Right forelimb (tissue), 1 donor: ENCODE measurements at regions not wholly inside any gene's neighbourhood (a gene's known extent, or its start where the extent isn't known, plus 50 kb on each side); places are given as distances from the start of the nearest gene placed in this dataset.

Experiments
- DNase-seq: peaks from one replicate; pipeline ENCODE4 v3.0.0-alpha.2; 2018

DNA sequence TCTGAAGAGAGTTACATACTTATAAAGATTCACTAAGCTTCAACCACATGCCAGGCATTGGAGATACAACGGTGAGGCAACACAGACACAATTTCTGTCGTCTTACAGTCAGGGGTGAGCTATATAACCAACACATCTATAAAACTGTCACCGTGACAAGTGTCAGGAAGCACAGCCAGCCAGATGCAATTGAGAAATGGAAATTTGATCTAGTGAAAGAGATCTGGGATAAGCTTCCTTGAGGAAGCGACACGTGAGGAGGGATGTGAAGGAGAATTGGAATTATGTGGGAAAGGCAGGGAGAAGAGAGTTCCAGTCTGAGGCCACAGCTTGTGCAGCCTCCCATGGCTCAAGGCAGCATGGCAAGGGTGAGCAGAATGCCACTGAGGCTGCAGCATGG, 50.9 kb upstream of the ZNF354B start:
- DNase-seq: no peak

GRCh38 chr5:178801021-178801420, 58.7 kb upstream of the ZNF354B start:
- DNase-seq: no peak

DNA sequence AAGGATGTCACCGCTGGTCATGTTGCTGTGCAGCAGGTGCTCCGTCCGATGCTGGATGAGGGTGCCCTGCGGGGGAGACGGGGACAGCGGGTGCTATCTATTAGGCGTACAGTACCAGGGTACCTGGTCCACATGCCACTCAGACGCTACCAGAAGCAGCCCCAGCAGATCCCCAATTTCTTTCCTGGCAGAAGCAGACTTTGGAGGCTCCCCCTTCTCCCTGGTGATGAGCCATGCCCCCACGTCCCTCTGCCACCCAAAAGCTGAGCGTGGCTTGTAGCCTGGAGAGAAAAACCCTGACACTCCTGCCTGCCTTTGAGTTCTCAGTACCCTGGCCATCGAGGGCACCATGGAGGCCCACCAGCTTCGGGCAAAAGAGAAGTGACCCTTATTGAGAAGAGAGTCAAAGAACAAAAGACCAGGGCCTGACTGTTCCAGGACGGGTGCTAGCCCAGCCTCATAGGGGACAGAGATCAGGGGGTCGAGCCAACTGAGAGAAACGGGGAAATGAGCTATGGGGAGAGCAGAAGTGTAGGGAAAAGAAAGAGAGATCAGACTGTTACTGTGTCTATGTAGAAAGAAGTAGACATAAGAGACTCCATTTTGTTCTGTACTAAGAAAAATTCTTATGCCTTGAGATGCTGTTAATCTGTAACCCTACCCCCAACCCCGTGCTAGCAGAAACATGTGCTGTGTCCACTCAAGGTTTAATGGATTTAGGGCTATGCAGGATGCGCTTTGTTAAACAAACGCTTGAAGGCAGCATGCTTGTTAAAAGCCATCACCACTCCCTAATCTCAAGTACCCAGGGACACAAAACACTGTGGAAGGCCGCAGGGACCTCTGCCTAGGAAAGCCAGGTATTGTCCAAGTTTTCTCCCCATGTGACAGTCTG, 62.0 kb upstream of the ZNF354B start:
- DNase-seq: no peak

- DNase-seq: no peak
These were observed 62.6 kb upstream of the ZNF354B start for GRCh38 chr5:178797101-178797521.

DNA sequence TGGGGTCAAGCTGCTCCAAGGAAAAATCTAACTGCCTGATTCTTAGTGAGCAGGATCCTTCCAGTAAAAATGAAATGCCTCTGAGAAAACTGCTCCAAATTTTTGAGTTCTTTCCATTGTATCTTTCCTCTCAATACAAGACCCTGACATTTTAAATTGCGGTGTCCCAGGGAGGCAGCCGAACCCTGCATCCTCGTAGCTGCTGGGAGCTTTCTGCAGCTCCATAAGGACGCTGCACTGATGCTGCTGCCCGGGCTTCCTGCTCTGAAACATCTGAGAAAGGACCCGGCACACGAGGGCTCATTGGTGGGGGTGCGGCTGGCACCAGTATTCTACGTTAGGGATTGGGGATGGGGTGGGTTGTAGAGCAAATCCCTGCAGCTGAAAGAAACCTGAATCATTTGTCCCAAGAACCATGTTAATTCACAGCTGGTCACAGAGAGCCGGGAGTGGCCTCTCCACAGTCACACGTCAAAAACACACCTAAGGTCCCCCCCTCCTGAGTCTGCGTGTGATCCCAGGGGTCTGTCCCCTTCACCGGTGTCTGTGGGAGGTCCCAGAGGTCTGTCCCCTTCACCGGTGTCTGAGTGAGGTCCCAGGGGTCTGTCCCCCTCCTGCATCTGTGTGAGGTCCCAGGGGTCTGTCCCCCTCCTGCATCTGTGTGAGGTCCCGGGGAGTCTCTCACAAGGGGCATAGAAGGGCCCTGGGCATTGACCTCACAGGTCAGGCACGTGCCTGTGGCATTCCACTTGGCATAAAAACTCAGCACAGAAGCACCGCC, 63.4 kb upstream of the ZNF354B start:
- no peak for DNase-seq

GRCh38 chr5:178794433-178794832, 64.0 kb upstream of the ZNF354A start:
- no peak for DNase-seq

- no peak for DNase-seq
These were observed 63.2 kb upstream of the ZNF354A start for GRCh38 chr5:178793696-178794095.

GRCh38 chr5:178793151-178793550, 62.7 kb upstream of the ZNF354A start:
- DNase-seq: peak; percentile 55

- no peak for DNase-seq
These were observed 61.5 kb upstream of the ZNF354A start for GRCh38 chr5:178791976-178792375.

DNA sequence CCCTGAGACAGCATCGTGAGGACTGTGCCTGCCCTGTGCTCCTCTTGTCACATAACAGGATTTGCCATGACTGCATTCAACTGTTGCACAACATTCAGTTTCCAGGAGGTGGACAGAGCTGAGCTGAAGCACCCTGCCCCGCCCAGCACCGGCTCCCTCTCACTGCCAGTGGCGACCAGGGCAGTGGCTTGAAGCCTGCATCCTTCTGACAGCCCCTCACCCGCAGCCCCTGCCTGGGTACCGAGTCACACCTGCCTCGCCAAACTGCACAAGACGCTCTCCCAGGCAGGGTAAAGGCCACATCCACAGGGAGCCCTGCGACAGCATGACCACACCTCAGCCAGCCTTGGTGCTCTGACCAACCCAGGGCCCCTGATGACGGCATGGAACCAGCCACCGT, 59.9 kb upstream of the ZNF354A start:
- DNase-seq: no peak

DNA sequence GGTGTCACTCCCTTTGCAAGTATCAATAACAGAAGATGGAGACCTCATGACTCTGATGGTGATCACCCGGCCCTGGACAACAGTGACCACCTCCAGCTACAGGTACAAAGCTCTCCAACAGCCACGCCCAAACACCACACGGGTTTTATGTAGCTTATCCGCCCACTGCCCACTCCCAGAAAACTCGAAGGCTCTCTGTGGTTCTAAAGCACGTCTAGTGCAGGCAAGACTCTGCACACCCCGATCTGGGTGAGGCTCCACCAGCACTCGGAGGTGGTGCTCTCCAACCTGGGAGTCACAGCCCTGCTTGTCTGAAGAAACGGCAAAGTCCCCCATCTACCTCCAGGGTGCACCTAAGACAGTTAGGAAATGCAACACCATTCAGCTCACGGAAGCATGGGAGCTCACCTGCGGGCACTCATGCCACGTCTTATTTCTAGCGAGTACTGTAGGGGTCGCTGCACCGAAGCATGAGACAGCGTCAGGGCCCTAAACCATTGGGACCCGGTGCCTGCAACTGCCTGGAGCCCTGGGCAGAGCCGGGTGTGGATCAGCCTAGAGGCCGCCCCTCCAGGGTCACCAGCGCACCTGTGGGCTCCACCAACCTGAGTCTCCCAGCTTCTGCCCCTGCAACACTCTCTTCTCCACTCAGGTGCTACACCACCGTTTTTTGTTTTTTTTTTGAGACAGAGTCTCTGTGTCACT, 58.1 kb upstream of the ZNF354A start:
- no peak for DNase-seq

DNA sequence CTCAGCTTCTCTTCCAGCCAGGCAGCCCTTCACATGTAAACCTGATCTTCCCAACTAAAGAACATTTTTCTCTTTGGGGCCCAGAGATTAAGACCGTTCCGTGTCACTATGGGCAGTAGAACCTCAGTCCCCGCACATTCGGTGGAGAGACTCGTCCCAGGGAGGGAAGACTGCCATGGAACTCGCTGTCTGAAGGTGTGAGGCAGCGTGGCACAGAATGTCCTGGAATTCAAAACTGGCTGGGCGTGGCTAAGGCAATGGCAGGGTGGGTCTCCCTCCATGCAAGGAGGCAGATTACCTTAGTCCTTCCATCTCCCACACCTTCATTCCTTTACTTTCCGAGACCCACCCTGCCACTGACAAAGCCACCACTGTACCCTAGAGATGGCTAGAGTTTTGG, 57.4 kb upstream of the ZNF354A start:
- DNase-seq: no peak

- DNase-seq: no peak
These were observed 56.5 kb upstream of the ZNF354A start for GRCh38 chr5:178786859-178787499.

DNA sequence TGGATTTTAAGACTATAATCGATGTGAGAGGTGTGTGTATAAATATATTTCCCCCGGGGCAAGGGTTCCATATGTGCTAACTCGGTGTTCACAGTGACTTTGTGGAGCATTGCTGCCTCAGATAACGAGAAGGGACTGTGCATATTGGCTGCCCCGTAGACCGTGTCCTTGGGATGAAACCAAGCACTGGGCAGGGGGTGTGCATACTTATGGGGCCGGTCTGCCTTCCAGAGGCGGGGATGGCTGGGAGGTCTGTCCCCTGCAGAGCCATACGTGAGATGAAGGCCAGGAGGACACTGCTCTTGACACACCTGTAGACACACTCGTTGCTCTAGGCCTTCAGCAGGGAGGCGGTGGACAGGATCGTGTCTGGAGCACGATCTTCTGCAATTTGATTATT, 56.0 kb upstream of the ZNF354A start:
- no peak for DNase-seq

DNA sequence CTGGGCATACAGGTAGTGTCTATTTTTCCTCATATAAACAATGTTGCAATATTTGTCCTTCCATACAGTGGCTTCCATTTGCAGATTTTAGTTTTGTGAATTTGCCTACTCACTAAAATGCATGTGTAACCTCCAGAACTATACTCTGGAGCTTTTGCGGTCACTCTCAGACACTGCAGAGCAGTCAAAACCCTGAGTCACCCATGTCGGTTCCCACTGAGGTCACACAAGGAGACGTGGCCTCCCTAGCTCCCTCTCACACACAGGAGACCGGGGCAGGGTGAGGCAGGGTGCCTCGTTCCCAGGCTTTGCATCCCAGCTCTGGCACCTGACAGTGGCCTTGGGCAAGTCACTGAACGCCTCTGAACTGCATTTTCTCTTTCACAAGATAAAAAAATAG, 55.5 kb upstream of the ZNF354A start:
- DNase-seq: no peak

GRCh38 chr5:178784391-178784790, 53.9 kb upstream of the ZNF354A start:
- no peak for DNase-seq

DNA sequence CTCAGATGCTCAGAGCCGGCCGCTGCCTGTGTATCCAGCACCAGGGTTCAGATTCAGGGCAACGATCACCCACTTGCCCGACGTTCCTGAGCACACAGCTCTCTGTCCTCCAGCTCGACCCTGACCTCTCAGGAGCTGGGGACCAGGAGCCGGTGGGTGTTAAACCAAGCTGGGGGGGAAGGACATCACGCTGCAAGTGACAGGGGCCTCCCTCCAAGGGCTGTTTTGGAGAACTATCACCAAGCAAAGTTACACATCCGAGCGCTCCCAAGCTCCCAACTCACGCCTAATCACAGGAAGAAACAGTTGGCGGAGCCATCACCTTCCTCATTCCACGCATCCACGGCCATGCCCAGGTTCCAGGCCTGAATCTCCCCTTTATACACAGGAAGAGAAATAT, 51.5 kb upstream of the ZNF354A start:
- DNase-seq: no peak

DNA sequence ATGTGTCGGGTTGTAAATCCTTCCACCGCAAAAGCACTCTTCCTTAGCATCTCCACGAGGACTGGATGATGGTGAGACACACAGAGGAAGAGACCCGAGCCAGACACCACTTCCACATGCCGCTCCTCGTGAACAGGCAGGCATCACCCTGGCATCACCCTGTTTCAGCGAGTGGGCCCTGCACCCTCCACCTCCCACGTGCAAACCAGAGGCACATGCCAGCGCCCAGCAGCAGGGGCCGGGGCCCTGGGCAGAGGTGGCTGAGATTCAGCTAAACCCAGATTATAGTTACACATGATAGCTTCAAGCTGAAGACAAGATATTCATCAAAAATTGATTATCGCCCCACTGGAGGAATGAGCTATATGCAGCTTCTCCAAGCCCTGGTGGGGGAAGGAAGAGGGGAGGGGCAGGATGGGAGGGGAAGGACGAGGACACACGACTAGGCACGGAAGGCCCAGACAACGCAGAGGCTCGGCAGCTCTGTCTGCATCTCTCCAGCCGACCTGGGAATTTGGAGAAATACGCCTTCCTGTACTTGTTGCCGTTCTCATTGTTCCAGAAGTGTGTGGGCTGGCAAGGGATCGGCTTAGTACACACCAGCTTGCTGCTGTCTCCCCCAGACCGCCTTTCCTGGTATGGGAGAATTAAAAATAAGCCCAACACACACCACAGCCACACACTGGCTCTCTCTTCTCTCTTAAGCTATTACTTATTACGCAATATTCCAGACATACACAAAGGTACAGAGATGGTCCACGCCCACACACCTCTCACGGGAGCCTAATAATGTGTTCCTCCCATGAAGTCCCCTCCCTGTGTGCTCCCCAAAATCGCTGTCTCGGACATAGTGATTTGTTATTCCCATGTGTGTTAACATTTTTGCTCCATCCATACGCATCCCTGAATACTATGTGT, 50.4 kb upstream of the ZNF354A start:
- DNase-seq: no peak
